ENCODE measurements at regions not wholly inside any gene's neighbourhood (a gene's known extent, or its start where the extent isn't known, plus 50 kb on each side); places are given as distances from the start of the nearest gene placed in this dataset.

DNA sequence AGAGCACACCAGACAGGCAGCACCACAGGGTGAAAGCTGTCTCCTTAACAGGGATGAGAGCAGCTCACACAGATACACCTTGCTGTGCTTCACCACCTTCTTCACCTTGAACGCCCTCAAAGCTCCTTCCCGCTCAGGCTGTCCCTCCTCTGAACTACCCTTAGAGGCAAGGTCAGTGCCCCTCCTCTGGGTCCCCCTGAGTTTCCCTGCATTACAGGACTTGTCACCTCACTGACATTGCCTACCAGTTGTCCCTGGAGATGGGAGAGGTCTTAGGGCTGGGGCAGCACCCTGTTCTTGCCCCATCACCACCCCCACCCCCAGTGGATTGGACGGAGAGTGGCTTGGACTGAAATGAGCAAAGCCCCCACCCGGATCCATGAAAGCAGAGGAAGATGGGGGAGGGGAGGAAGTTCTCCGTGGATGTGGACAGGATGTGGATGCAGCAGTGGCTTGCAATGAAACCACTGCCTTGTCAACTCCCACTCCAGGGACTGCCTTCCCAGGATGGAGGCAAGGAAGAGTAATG, 73.2 kb upstream of the CDH5 start:
- no peaks in the 10 kb centered on the region for H3K27me3 ChIP-seq
- no peak overlapping the region for H3K4me3 ChIP-seq
- no peak overlapping the region for H3K27ac ChIP-seq
- H3K4me1 ChIP-seq, result no peaks in the 10 kb centered on the region
- DNase-seq, result peak in 1 of 3 donors; percentile 27
- H3K36me3 ChIP-seq, result no peaks in the 10 kb centered on the region
- H3K9me3 ChIP-seq, result no peaks in the 10 kb centered on the region
- TF ChIP-seq, protein P1, sequence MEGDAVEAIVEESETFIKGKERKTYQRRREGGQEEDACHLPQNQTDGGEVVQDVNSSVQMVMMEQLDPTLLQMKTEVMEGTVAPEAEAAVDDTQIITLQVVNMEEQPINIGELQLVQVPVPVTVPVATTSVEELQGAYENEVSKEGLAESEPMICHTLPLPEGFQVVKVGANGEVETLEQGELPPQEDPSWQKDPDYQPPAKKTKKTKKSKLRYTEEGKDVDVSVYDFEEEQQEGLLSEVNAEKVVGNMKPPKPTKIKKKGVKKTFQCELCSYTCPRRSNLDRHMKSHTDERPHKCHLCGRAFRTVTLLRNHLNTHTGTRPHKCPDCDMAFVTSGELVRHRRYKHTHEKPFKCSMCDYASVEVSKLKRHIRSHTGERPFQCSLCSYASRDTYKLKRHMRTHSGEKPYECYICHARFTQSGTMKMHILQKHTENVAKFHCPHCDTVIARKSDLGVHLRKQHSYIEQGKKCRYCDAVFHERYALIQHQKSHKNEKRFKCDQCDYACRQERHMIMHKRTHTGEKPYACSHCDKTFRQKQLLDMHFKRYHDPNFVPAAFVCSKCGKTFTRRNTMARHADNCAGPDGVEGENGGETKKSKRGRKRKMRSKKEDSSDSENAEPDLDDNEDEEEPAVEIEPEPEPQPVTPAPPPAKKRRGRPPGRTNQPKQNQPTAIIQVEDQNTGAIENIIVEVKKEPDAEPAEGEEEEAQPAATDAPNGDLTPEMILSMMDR (IDR thresholded peaks at IDR 0.05), result no peak
- TF ChIP-seq POLR2A (IDR thresholded peaks at IDR 0.05), result no peak

DNA sequence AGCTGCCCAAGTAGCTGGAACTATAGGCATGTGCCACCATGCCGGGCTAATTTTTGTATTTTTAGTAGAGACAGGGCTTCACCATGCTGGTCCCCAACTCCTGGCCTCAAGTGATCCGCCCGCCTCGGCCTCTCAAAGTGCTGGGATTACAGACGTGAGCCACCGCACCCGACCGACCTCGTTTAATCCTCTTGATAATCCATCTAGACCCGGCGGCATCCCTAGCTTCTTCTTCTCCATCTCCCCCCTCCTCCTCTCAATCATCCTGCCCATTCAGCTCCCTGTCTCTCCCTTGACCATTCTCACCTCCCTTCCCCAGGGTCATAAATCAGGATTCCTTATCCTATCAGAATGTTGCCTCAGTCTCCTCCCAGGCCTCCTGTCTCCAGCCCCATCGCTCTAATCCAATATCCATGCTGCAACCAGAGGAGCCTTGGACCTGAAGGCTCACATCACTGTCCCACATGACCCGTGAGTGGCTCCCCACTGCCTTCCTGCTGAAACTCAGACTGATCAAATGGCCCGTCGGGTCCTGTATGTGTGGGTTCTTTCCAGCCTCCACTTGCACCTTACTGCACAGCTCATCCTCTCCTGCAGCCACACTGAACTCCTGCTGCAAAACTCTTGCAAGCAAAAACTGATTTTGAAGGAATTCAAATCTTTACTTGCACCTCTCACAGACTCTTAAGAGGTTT, 74.1 kb upstream of the CDH5 start:
- H3K4me3 ChIP-seq, result no peak overlapping the region
- no peaks in the 10 kb centered on the region for H3K4me1 ChIP-seq
- no peak overlapping the region for H3K27ac ChIP-seq
- TF ChIP-seq, protein P1 (IDR thresholded peaks at IDR 0.05), result no peak
- no peak for TF ChIP-seq POLR2A (IDR thresholded peaks at IDR 0.05)
- H3K27me3 ChIP-seq, result no peaks in the 10 kb centered on the region
- H3K9me3 ChIP-seq, result no peaks in the 10 kb centered on the region
- H3K36me3 ChIP-seq, result no peaks in the 10 kb centered on the region
- DNase-seq, result peak in 1 of 3 donors; percentile 18

DNA sequence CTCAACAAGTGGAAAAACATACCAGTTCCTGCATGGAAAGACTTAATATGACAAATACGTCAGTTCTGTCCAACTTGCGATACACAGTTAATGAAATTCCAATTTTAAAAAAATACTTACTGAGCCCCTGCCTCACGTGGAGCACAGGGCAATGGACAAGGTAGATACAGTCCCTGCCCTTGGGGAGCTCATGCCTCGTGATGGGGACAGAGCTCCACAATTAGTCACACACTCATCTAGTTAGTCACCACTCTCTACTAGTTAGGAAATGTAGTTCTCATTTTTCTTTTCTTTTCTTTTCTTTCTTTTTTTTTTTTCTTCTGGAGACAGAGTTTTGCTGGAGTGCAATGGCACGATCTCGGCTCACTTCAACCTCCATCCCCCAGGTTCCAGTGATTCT, 74.7 kb upstream of the CDH5 start:
- Histone ChIP-seq H3K27me3 (no peaks in the 10 kb centered on the region), H3K36me3 (no peaks in the 10 kb centered on the region), H3K4me3 (no peak overlapping the region), H3K9me3 (no peaks in the 10 kb centered on the region), H3K4me1 (no peaks in the 10 kb centered on the region), H3K27ac (no peak overlapping the region)
- no peak for DNase-seq
- TF ChIP-seq POLR2A (IDR thresholded peaks at IDR 0.05), result no peak

DNA sequence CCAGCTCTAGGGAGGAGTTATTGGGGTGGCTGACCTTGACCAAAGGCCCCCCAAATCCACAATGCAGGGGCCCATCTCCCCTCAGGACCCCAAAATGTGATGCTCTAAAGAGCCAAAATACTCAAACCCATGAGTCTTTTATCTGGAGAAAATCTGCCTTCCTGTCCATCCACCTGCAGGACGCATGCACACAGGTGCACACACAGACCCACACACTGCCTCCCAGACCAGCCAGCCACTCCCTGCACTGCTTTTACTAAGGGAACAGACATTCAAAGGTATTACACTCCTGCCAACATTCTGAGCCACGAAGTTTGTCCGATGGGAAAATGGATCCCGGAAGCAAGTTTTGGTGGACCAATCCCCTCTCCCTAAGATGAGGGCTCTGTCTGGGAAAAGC, 76.1 kb upstream of the CDH5 start:
- peak in 1 of 3 donors; percentile 19 for DNase-seq
- TF ChIP-seq, protein P1 (IDR thresholded peaks at IDR 0.05), result no peak
- no peak for TF ChIP-seq POLR2A (IDR thresholded peaks at IDR 0.05)
- no peaks in the 10 kb centered on the region for H3K27me3 ChIP-seq
- no peaks in the 10 kb centered on the region for H3K36me3 ChIP-seq
- H3K4me1 ChIP-seq, result no peaks in the 10 kb centered on the region
- H3K4me3 ChIP-seq, result no peak overlapping the region
- no peak overlapping the region for H3K27ac ChIP-seq
- H3K9me3 ChIP-seq, result no peaks in the 10 kb centered on the region

DNA sequence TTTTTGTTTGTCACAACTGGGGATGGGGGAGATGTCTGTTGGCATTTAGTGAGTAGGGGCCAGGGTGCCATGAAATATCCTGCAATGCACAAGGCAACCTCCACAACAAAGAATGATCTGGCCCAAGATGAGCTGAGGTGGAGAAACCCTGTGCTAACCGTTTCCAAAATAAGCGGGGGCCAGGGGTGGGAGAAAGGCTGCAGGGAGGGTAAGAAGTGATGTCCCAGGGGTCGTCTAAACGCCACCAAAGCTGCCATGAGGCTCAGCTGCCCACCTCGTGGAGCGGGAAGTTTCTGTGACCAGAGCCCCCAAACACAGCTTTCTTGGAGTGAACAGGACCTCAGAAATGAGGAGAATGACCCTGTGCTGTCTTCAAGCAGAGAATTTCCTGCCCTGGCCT, 76.5 kb upstream of the CDH5 start:
- no peaks in the 10 kb centered on the region for H3K27me3 ChIP-seq
- H3K27ac ChIP-seq, result no peak overlapping the region
- no peaks in the 10 kb centered on the region for H3K4me1 ChIP-seq
- no peaks in the 10 kb centered on the region for H3K9me3 ChIP-seq
- peak in 1 of 3 donors; percentile 15 for DNase-seq
- TF ChIP-seq, protein P1 (IDR thresholded peaks at IDR 0.05), result no peak
- no peak for TF ChIP-seq POLR2A (IDR thresholded peaks at IDR 0.05)
- H3K36me3 ChIP-seq, result no peaks in the 10 kb centered on the region
- H3K4me3 ChIP-seq, result no peak overlapping the region

DNA sequence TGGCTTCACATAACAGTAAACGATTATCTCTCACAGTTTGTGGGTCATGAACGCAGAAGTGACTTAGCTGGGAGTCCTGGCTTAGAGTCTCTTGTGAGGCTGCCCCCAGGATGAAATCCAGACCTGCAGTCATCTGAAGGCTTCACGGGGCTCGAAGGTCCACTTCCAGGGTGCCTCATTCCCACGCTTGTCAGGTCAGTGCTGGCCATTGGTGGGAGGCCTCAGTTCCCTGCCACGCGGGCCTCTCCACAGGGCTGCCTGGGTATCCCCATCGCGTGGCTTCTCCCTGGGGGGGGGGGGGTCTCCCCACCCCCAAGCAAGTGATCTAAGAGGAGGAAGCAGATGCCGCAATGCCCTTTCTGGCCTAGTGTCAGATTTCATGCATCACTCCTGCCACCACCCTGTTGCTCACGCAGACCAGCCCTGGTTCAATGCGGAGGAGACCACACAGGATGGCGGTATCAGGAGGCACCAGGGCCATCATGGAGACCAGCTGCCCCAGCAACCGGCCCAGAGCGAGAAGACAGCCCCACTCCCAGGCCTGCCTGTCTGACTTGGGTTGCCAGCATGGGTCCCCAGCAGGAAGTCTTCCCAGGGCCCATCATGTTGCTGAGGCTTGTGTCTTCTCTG, 77.3 kb upstream of the CDH5 start:
- TF ChIP-seq, protein P1 (IDR thresholded peaks at IDR 0.05), result no peak
- TF ChIP-seq POLR2A (IDR thresholded peaks at IDR 0.05), result no peak
- H3K4me3 ChIP-seq, result no peak overlapping the region

More for the DNA sequence above, 77.3 kb upstream of the CDH5 start:
- no peaks in the 10 kb centered on the region for H3K9me3 ChIP-seq
- no peaks in the 10 kb centered on the region for H3K4me1 ChIP-seq
- no peak overlapping the region for H3K27ac ChIP-seq
- DNase-seq, result peak in 1 of 3 donors; percentile 31
- no peaks in the 10 kb centered on the region for H3K36me3 ChIP-seq
- H3K27me3 ChIP-seq, result no peaks in the 10 kb centered on the region

Measured in Peyer's patch (tissue), 4 donors.